Activated CD8-positive, alpha-beta memory T cell treated with anti-CD3 and anti-CD28 coated beads, Interleukin-2, amount 10 ng/mL, durations not matched to agents 7 days and 5 days (primary cell): ENCODE measurements at regions not wholly inside any gene's neighbourhood (a gene's known extent, or its start where the extent isn't known, plus 50 kb on each side); places are given as distances from the start of the nearest gene placed in this dataset.

ENCODE experiments used
- ATAC-seq: fragments of 150-1000 bp; cut with Tn5 transposase; one replicate; pipeline ENCODE4 v1.10.0; 2021; ENCODE audit warnings: moderate library complexity
- CTCF ChIA-PET: fragments of 350-600 bp; sonication (Branson Sonifier 250); formaldehyde crosslinking; loops from one replicate; lab custom pipeline; 2021; ENCODE audit warnings: antibody characterized with exemption; lab: Charles Lee
- DNase-seq: peaks from one replicate; pipeline ENCODE4 v3.0.0-alpha.2; 2020
- H3K27ac Mint-ChIP-seq: one replicate; pipeline ENCODE4 v1.8.0; 2021; ENCODE audit warnings: mild to moderate bottlenecking, mixed read lengths
- H3K27me3 Mint-ChIP-seq: one replicate; pipeline ENCODE4 v1.8.0; 2021; ENCODE audit warnings: mixed read lengths
- H3K36me3 Mint-ChIP-seq: one replicate; pipeline ENCODE4 v1.8.0; 2021; ENCODE audit warnings: mild to moderate bottlenecking, mixed read lengths
- H3K4me1 Mint-ChIP-seq: one replicate; pipeline ENCODE4 v1.8.0; 2021; ENCODE audit warnings: mixed read lengths
- H3K4me3 Mint-ChIP-seq: one replicate; pipeline ENCODE4 v1.8.0; 2021; ENCODE audit warnings: mild to moderate bottlenecking, moderate library complexity, mixed read lengths
- H3K9me3 Mint-ChIP-seq: one replicate; pipeline ENCODE4 v1.8.0; 2022; ENCODE audit warnings: low read depth, mixed read lengths

DNA sequence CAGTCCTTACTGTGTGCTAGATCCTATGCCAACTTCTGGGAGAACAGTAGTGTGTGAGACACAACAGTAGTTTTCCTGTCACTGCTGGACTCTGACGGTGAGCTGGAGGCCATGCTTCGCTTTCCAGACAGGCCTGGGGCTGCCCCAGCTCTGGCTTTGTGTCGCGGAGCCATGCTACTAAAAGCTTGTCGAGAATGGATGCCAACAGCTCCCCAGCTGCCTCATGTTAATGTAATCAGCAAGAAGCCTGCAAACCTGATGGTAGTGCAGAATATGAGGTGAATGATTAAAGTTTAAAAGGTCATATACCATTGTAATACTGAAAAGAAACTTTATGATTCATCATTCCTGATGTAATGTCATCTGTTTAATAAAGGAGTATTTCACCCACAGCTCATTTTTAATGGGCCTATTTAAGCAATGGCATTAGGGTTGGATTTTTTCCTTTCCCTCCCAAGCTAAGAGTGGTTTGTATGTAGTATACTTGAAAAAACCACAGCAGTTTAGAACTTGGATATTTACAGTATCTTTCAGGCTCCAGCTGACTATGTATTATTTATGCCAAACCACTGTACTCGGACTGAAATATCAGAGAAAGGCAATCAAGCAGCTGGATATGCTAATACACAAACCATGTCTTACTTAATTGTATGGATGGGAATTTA lies 343.0 kb downstream of the NUF2 start:
- no peaks in the 10 kb centered on the region for H3K27me3 Mint-ChIP-seq
- H3K4me3 Mint-ChIP-seq, result no peak overlapping the region
- H3K9me3 Mint-ChIP-seq, result peaks cover 5% of the 10 kb centered on the region
- ATAC-seq (no peak), DNase-seq (no peak)
- CTCF ChIA-PET, result no interaction called here
- H3K27ac Mint-ChIP-seq, result no peak overlapping the region
- no peaks in the 10 kb centered on the region for H3K4me1 Mint-ChIP-seq
- no peaks in the 10 kb centered on the region for H3K36me3 Mint-ChIP-seq

DNA sequence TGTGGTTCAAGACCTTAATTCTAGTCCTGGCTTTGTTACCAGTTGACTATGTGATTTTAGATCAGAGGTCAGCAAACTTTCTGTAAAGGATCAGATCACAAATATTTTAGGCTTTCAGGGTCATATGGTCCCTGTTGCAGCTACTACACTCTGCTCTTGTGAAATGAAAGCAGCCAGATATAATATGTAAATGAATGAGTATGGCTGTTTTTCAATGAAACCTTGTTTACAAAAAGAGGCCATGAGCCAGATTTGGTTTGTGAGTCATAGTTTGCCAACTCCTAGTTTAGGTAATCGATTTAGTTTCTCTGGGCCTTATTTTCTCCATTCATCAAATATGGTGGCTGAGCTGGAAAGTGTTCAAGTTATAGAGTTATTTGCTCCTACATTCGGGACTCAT lies 346.7 kb downstream of the NUF2 start:
- no peak overlapping the region for H3K27ac Mint-ChIP-seq
- peaks cover 4% of the 10 kb centered on the region for H3K9me3 Mint-ChIP-seq
- H3K4me1 Mint-ChIP-seq, result no peaks in the 10 kb centered on the region
- ATAC-seq, result no peak
- CTCF ChIA-PET, result no interaction called here
- H3K4me3 Mint-ChIP-seq, result no peak overlapping the region
- H3K27me3 Mint-ChIP-seq, result no peaks in the 10 kb centered on the region
- no peak for DNase-seq
- no peaks in the 10 kb centered on the region for H3K36me3 Mint-ChIP-seq

DNA sequence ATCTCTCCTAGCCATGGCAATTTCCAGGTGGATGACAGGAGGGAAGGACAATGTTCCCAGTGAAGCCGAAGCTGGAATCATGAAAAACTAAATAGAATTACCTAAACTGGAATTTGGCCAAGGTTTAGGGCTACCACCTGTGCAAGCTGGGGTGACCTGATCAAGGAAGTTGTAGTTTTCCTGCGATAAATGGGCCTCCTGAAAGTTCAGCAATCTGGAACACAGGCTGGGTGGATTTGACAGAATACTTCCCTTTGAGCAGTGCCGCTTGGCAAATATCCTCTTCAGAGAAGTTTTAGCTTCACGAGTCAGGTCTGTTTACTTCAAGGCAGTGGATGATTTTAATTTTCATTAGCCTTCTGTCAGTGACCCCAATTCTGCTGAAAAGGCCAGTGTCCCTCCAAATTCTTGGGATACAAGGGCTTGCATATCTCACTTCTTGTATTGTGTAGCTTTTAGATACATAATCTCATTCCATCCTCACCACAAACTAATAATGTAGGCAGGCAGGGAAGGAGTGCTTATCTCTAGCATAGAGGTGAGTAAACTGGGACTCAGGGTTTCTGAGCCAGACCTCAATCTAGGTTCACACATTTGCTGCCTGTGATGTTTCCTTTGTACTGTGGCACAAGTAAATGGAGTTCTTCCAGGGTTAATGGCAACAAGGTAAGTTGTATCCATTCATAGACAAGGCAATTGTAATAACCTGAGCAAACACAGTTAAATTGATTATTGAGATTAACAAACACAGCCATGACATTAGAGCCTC lies 349.4 kb downstream of the NUF2 start:
- no peak for ATAC-seq
- no peaks in the 10 kb centered on the region for H3K36me3 Mint-ChIP-seq

DNA sequence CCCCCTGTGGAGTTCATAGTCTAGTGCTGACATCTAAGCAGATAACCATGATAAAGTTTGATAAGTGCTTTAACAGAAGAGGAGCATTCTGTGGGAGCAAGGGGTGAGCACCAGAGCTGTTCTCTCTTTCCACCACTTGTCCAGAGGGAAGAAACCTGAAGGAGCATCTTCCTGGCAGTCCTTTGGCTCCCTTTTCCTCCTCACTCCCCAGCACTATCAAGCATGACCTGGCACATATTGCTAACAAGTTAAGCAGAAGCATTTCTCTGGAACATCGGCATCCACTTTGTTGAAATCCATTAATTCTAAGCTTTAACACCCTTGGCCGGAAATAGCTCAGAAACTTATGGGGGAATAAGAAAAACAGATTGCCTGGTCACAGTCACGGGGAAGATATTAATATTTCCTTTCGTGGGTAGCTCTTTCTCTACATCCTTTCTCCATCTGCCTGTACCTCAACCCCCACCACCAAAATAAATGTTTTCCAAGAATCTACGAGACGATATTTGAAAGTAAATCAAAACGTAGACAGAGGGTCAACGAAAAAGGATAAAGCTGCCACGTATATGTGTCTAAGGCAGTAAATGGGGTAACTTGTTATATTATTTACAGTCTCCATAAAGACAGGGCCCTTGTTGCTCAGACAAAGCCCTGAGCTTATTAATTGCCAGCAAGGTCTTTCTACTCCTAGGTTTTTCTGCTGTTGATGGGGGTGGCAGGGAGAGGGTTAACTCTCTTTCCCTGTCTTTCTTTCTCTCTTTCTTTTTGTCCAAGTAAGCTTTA lies 351.4 kb downstream of the NUF2 start:
- Mint-ChIP-seq H3K4me1 (no peaks in the 10 kb centered on the region), H3K27me3 (no peaks in the 10 kb centered on the region), H3K4me3 (no peak overlapping the region), H3K36me3 (no peaks in the 10 kb centered on the region), H3K27ac (no peak overlapping the region), H3K9me3 (peaks cover 4% of the 10 kb centered on the region)
- ATAC-seq, result no peak
- CTCF ChIA-PET, result no interaction called here
- no peak for DNase-seq

More for the DNA sequence above, 349.4 kb downstream of the NUF2 start:
- CTCF ChIA-PET, result no interaction called here
- Mint-ChIP-seq H3K4me3 (no peak overlapping the region), H3K27me3 (no peaks in the 10 kb centered on the region), H3K9me3 (peaks cover 4% of the 10 kb centered on the region), H3K4me1 (no peaks in the 10 kb centered on the region), H3K27ac (no peak overlapping the region)
- DNase-seq, result no peak

DNA sequence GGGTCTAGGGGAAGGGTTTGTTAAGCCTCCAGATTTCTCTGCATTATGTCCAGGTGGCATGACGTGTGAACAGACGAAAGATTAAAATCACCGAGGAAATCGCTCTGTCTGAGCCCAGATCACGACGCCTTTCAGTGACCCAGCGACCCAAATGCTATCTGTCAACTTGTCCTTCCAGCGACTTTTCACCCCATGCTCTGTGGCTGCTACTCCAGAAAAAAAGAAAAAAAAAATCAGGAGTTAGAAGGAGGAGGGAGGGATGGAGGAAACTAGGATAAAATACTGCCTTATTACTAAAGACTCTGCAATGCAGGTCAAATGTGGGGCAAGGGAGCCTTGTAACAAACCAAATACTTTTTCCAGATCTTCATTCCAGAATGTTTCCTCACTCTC lies 352.0 kb downstream of the NUF2 start:
- Mint-ChIP-seq H3K9me3 (peaks cover 4% of the 10 kb centered on the region), H3K27ac (no peak overlapping the region), H3K4me1 (no peaks in the 10 kb centered on the region), H3K36me3 (no peaks in the 10 kb centered on the region), H3K4me3 (no peak overlapping the region), H3K27me3 (no peaks in the 10 kb centered on the region)
- DNase-seq (no peak), ATAC-seq (no peak)
- CTCF ChIA-PET, result no interaction called here

DNA sequence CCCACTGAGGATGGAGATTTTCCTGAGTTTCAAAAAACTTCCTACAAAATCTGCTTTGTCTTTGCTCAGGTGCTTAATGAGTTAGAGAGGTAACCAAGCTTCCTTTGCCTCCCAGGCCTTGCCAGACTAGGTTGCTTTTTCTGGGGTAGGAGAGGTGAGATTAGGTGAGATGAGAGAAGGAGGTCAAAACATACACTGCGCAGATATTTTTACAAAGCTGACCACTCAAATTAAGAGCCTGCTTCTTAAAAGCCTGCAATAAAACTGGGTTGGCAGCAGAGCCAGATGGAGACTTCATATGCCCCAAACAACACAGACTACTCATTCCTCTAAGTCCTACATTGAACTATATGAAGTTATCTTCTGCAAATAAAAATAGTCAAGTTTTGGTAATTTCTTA lies 352.5 kb downstream of the NUF2 start:
- Mint-ChIP-seq H3K27me3 (no peaks in the 10 kb centered on the region), H3K36me3 (no peaks in the 10 kb centered on the region), H3K4me3 (no peak overlapping the region), H3K4me1 (no peaks in the 10 kb centered on the region), H3K9me3 (peaks cover 4% of the 10 kb centered on the region), H3K27ac (no peak overlapping the region)
- CTCF ChIA-PET, result no interaction called here
- ATAC-seq, result no peak
- DNase-seq, result no peak

DNA sequence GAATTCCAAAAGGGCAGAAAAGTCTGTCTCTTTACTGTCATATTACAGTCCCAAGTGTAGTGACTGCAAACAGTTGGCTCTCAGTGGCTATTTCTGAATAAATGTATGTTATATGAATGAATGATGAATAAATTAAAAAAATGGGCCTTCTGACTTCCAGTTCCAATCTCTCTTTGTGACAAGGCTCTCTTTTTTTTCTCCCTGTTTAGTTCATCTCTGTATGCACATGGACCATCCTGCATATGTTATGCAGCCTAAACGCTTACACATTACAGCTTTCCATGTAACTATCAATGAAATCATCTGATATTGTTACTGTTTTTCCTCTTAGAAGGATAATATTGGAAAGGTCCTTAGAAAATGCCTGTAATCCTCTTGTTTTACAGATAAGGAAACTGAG lies 363.0 kb downstream of the NUF2 start:
- H3K4me3 Mint-ChIP-seq, result no peak overlapping the region
- CTCF ChIA-PET, result no interaction called here
- H3K36me3 Mint-ChIP-seq, result no peaks in the 10 kb centered on the region
- ATAC-seq, result no peak
- no peak for DNase-seq
- H3K27ac Mint-ChIP-seq, result no peak overlapping the region
- H3K4me1 Mint-ChIP-seq, result no peaks in the 10 kb centered on the region
- peaks cover 4% of the 10 kb centered on the region for H3K9me3 Mint-ChIP-seq
- H3K27me3 Mint-ChIP-seq, result no peaks in the 10 kb centered on the region

DNA sequence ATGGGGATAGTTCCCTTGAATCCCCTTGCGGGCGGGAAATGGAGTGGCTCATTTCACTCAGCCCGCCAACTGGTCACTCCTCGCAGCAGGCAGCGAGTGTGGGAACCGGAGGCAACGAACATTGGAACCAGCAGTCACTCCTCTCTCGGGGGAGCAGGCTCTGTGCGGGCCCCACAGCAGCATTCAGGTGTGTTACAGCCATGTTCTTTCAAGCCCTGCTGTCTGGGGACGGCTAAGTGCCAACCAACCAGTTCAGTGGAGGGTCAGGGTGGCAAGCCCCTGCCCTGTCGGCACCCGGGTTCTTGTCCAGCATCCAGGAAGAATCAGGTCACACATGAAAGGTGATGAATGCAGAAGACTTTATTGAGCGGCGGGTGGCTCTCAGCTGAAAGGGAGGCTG lies 370.5 kb downstream of the NUF2 start:
- Mint-ChIP-seq H3K36me3 (no peaks in the 10 kb centered on the region), H3K27ac (no peak overlapping the region), H3K27me3 (no peaks in the 10 kb centered on the region), H3K4me1 (no peaks in the 10 kb centered on the region), H3K4me3 (no peak overlapping the region), H3K9me3 (peaks cover 3% of the 10 kb centered on the region)
- CTCF ChIA-PET, result no interaction called here
- no peak for DNase-seq
- no peak for ATAC-seq

DNA sequence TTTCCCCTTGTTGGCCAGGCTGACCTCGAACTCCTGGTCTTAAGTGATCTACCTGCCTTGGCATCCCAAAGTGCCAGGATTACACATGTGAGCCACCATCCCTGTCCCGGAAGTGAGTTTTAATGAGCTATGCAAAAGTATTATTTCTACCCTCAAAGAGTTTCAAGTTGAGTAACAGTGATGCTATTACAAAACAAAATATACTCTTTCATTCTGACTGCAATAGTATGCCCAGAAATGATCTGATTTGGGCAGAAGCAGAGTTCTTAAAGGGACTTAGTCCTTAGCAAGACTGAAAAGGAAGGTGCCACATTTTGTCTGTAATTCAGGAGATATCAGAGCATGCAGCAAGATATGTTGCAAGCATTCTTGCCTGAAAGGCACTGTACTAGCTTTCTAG lies 375.4 kb downstream of the NUF2 start:
- H3K9me3 Mint-ChIP-seq, result peaks cover 2% of the 10 kb centered on the region
- ATAC-seq (no peak), DNase-seq (no peak)
- no peak overlapping the region for H3K4me3 Mint-ChIP-seq
- H3K4me1 Mint-ChIP-seq, result no peaks in the 10 kb centered on the region
- H3K27me3 Mint-ChIP-seq, result no peaks in the 10 kb centered on the region
- CTCF ChIA-PET, result no interaction called here
- H3K36me3 Mint-ChIP-seq, result no peaks in the 10 kb centered on the region
- no peak overlapping the region for H3K27ac Mint-ChIP-seq

DNA sequence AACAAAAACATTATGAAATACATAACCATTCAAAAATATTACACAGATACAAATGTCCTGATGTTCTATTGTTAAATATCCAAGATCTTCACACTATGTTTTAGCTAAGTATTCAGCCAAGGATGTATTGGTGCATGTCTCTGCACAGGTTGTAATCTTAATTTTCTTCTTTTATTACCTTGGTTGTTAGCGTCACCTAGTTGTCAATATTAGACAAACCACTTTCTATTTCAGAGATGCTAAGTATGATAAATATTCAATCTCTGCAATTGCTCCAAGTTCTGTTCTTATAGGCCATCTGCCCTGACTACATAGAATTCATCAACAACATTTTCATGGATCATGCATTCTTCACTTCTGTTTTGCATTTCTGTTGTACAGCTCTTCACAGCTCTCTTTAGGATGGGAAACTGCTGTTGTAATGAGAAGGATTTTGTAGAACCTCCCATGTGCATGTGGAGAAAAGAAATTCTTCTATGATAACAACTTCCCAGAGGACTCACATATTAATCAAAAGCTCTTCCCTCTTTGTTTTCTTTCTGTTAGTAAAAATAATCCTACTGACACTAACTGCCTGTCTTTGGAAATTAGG lies 380.1 kb downstream of the NUF2 start:
- CTCF ChIA-PET, result no interaction called here
- H3K27me3 Mint-ChIP-seq, result no peaks in the 10 kb centered on the region
- H3K4me1 Mint-ChIP-seq, result no peaks in the 10 kb centered on the region
- no peaks in the 10 kb centered on the region for H3K36me3 Mint-ChIP-seq
- DNase-seq (no peak), ATAC-seq (no peak)
- H3K9me3 Mint-ChIP-seq, result peaks cover 4% of the 10 kb centered on the region
- no peak overlapping the region for H3K27ac Mint-ChIP-seq
- H3K4me3 Mint-ChIP-seq, result no peak overlapping the region

DNA sequence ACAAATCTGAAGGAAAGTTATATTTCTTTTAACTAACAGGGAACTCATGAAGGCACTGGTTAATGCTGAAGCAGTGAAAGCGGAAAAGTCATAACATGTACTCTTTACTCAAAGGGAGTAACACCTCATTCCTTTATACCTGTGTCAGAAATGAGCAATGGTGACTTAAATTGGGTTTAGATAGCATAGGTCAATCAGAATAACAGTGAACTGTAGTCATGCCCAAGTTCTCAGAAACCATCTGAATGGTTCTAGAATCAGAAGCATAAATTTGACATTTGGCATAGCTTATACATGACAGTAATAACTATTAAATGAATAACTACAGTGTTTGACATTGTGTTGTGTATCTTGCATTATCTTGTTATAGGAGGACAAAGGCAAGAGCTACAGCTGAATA lies 382.0 kb downstream of the NUF2 start:
- CTCF ChIA-PET, result no interaction called here
- no peaks in the 10 kb centered on the region for H3K4me1 Mint-ChIP-seq
- H3K27ac Mint-ChIP-seq, result no peak overlapping the region
- ATAC-seq, result no peak
- DNase-seq, result no peak
- H3K36me3 Mint-ChIP-seq, result no peaks in the 10 kb centered on the region
- no peak overlapping the region for H3K4me3 Mint-ChIP-seq
- H3K9me3 Mint-ChIP-seq, result peaks cover 4% of the 10 kb centered on the region
- H3K27me3 Mint-ChIP-seq, result no peaks in the 10 kb centered on the region

DNA sequence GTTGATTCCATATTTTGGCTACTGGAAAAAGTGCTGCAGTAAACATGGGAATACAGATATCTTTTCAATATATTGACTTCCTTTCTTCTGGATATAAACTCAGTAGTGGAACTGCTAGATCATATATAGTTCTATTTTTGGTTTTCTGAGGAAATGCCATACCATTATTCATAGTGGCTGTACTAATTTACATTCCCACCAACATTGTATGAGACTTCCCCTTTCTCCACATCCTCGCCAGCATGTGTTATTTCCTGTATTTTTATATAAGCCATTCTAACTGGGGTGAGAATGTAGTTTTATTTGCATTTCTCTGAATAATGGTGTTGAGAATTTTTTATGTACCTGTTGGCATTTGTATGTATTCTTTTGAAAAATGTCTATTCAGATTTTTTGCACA lies 385.2 kb downstream of the NUF2 start:
- peaks cover 5% of the 10 kb centered on the region for H3K9me3 Mint-ChIP-seq
- no peaks in the 10 kb centered on the region for H3K4me1 Mint-ChIP-seq
- ATAC-seq (no peak), DNase-seq (no peak)
- H3K4me3 Mint-ChIP-seq, result no peak overlapping the region
- H3K27ac Mint-ChIP-seq, result no peak overlapping the region
- no peaks in the 10 kb centered on the region for H3K27me3 Mint-ChIP-seq
- no peaks in the 10 kb centered on the region for H3K36me3 Mint-ChIP-seq
- CTCF ChIA-PET, result no interaction called here

DNA sequence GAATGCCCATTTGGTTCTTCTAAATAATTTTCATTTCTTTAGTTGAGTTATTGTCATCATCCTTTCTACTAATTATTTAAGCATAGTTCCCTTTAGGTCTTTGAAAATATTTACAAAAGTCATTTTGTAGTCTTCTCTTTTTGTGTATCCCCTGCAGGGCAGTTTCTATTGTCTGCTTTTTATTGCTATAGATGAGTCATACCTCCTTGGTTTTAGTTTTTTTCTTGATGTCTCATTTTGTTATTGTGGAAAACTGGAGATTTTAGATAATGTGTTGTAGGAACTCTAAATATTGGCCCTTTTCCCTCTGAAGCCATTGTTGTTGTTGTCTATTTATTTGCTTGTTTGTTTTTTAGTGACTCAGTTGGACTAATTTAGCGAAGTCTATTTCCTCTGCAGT lies 387.9 kb downstream of the NUF2 start:
- H3K4me3 Mint-ChIP-seq, result no peak overlapping the region
- peaks cover 4% of the 10 kb centered on the region for H3K9me3 Mint-ChIP-seq
- H3K27me3 Mint-ChIP-seq, result no peaks in the 10 kb centered on the region
- no peak overlapping the region for H3K27ac Mint-ChIP-seq
- no peaks in the 10 kb centered on the region for H3K4me1 Mint-ChIP-seq
- no peaks in the 10 kb centered on the region for H3K36me3 Mint-ChIP-seq
- CTCF ChIA-PET, result no interaction called here
- ATAC-seq (no peak), DNase-seq (no peak)
